Ovary (tissue), 3 donors: ENCODE measurements at regions not wholly inside any gene's neighbourhood (a gene's known extent, or its start where the extent isn't known, plus 50 kb on each side); places are given as distances from the start of the nearest gene placed in this dataset.

Experiments used
- CTCF ChIP-seq, 3 donors: fragments of 450-650 bp in 2 of 3; fragments of 200-600 bp in 1 of 3; IDR thresholded peaks; one replicate each; pipeline versions ENCODE4 v1.5.1 to v1.8.0; 2016 to 2022; ENCODE audit warnings: antibody characterized with exemption in 3 of 3, mild to moderate bottlenecking in 1 of 3
- EP300 ChIP-seq: sonication (generic); formaldehyde crosslinking; IDR thresholded peaks from one replicate; pipeline ENCODE4 v1.6.1; 2017; ENCODE audit warnings: antibody characterized with exemption
- POLR2A ChIP-seq: fragments of 450-650 bp; IDR thresholded peaks from one replicate; pipeline ENCODE4 v1.6.1; 2017; ENCODE audit warnings: antibody characterized with exemption, mild to moderate bottlenecking, moderate library complexity
- donor health status: DM: no; HTN: no; CAD: no.

GRCh38 chr7:15905251-15906040, 219.0 kb upstream of the MEOX2 start:
- no peak for TF ChIP-seq CTCF (IDR thresholded peaks at IDR 0.05)
- TF ChIP-seq POLR2A: no peak
- no peak for TF ChIP-seq EP300
